ENCODE measurements at regions not wholly inside any gene's neighbourhood (a gene's known extent, or its start where the extent isn't known, plus 50 kb on each side); places are given as distances from the start of the nearest gene placed in this dataset.

DNA sequence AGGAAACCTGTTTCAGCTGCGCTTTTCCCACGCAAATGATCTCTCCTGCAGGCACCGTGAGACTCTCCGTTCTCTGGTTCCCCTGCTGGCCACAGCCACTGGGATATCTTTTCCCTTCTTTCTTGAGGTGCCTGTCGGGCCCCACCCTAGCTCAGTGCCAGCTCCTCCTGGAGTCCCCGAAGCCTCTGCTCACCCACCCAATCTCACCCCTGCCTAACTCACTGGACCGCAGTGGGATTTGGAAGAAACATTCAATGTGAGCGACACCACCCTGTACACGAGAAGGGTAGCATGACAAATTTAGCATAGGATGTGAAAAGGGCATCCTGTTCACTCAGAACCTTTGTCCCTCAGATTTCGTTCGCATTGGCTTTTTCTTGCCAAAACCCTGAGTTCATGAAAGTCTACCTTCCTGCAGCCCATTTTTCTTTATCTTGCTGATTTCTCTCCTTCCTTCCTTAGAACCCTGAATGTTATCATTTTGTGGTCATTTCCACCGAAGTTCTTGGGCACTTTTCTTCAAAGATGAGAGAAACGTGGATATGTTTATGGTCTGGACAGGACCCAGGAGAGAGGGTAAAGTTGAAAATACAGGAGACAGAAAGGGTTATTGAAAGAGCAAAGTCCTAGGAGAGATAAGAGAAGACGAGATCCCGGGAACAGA is 63.6 kb upstream of the ELK3 start:
- no peak for ATAC-seq
- Histone ChIP-seq H3K27ac (no peak overlapping the region), H3K36me3 (ENCODE audit: insufficient read depth in 1 of 2, low read depth in 1 of 2) (no peaks in the 10 kb centered on the region), H3K27me3 (ENCODE audit: insufficient read depth in 3 of 3, low read length in 2 of 3) (peaks cover 0 to 4% (median 0%) of the 10 kb centered on the region in 3 donors), H3K4me3 (no peak overlapping the region), H3K9me3 (no peaks in the 10 kb centered on the region), H3K4me1 (no peaks in the 10 kb centered on the region)
- WGBS, 3 donors = 60 to 63% (median 60%) methylated on average over 15 of the region's 15 CpGs
- intact Hi-C loops (cut with DNase I) = no loop called here
- TF ChIP-seq, protein P1, sequence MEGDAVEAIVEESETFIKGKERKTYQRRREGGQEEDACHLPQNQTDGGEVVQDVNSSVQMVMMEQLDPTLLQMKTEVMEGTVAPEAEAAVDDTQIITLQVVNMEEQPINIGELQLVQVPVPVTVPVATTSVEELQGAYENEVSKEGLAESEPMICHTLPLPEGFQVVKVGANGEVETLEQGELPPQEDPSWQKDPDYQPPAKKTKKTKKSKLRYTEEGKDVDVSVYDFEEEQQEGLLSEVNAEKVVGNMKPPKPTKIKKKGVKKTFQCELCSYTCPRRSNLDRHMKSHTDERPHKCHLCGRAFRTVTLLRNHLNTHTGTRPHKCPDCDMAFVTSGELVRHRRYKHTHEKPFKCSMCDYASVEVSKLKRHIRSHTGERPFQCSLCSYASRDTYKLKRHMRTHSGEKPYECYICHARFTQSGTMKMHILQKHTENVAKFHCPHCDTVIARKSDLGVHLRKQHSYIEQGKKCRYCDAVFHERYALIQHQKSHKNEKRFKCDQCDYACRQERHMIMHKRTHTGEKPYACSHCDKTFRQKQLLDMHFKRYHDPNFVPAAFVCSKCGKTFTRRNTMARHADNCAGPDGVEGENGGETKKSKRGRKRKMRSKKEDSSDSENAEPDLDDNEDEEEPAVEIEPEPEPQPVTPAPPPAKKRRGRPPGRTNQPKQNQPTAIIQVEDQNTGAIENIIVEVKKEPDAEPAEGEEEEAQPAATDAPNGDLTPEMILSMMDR (IDR thresholded peaks at IDR 0.05) = no peak
- DNase-seq = no peak

DNA sequence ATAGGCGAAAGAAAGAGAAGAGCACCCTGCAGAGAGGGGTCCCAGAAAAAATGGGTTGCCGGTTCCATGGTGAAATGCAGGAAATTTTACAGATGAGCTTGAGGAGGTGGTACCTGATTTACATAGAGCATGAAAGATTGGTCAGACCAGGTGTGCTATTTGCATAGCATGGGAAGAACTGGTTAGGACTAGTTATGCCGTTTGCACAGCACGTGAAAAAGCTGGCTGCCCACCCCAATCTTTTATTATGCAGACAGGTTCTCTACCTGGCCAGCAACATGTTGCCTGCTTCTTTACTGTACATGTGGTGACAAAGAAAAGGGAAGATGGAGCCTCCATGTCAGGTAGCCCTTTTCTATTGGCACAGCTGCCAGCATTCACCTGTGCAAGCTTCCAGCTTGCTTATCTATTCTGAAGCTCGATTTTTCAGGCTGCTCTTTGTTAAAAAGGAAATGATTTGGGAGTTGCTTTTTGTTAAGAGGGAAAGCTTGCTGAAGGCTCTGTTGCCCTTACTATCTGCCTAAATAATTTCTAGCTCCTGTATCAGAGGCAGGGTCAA is 62.9 kb upstream of the ELK3 start:
- 64 to 74% (median 68%) methylated on average over 5 of the region's 5 CpGs for WGBS, 3 donors
- no peak for DNase-seq
- Histone ChIP-seq H3K4me1 (no peaks in the 10 kb centered on the region), H3K27ac (no peak overlapping the region), H3K27me3 (ENCODE audit: insufficient read depth in 3 of 3, low read length in 2 of 3) (peaks cover 0 to 4% (median 0%) of the 10 kb centered on the region in 3 donors), H3K4me3 (no peak overlapping the region), H3K9me3 (no peaks in the 10 kb centered on the region), H3K36me3 (ENCODE audit: insufficient read depth in 1 of 2, low read depth in 1 of 2) (no peaks in the 10 kb centered on the region)
- TF ChIP-seq, protein P1 (IDR thresholded peaks at IDR 0.05) = no peak
- ATAC-seq = no peak
- intact Hi-C loops (cut with DNase I) = no loop called here

DNA sequence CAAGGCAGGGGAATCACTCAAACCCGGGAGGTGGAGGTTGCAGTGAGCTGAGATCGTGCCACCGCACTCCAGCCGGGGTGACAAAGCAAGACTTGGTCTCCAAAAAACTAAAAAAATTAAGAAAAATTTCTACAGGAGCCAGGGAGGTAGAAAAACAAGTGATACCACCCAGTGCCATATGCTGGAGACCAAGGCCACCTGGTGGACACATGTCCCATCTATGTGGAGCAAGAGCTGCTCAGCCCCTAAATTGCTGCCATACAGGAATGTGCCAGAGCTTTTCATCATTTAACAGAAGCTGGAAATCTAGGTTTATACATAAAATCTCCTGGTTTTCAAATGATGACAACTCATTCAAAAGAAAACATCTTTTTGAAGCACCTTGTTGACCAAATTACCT is 61.4 kb upstream of the ELK3 start:
- TF ChIP-seq, protein P1 (IDR thresholded peaks at IDR 0.05) = no peak
- Histone ChIP-seq H3K36me3 (ENCODE audit: insufficient read depth in 1 of 2, low read depth in 1 of 2) (no peaks in the 10 kb centered on the region), H3K4me1 (no peaks in the 10 kb centered on the region), H3K9me3 (no peaks in the 10 kb centered on the region), H3K27me3 (ENCODE audit: insufficient read depth in 3 of 3, low read length in 2 of 3) (peaks cover 0 to 4% (median 0%) of the 10 kb centered on the region in 3 donors), H3K4me3 (no peak overlapping the region), H3K27ac (no peak overlapping the region)
- DNase-seq (no peak), ATAC-seq (no peak)
- WGBS, 3 donors = 91 to 97% (median 95%) methylated on average over 4 of the region's 4 CpGs
- intact Hi-C loops (cut with DNase I) = no loop called here

DNA sequence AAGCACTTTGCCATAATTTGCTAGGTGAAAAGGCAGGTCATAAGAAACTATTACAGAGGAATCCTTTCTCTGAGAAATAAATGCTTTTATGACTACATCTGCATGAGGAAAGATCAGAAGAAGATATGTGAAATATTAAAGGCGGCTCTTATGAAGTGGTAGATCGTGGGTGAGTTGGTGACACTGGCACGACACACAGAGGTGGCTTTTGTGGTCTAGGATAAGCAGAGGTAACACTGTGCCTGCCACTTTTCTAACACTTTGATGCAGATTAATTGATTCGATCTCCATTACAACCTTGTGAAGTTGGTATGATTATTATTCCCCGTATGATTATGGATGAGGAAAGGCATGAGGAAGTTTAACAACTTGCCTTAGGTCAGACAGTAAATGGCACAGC is 60.0 kb upstream of the ELK3 start:
- DNase-seq (no peak), ATAC-seq (no peak)
- Histone ChIP-seq H3K27me3 (ENCODE audit: insufficient read depth in 3 of 3, low read length in 2 of 3) (peaks cover 0 to 4% (median 0%) of the 10 kb centered on the region in 3 donors), H3K27ac (no peak overlapping the region), H3K36me3 (ENCODE audit: insufficient read depth in 1 of 2, low read depth in 1 of 2) (no peaks in the 10 kb centered on the region), H3K4me1 (no peaks in the 10 kb centered on the region), H3K9me3 (no peaks in the 10 kb centered on the region), H3K4me3 (no peak overlapping the region)
- 88 to 95% (median 91%) methylated on average over 5 of the region's 5 CpGs for WGBS, 3 donors
- intact Hi-C loops (cut with DNase I) = no loop called here
- TF ChIP-seq, protein P1 (IDR thresholded peaks at IDR 0.05) = no peak
